CD4-positive, alpha-beta T cell treated with Interferon gamma for 1 hour (primary cell): ENCODE measurements at regions not wholly inside any gene's neighbourhood (a gene's known extent, or its start where the extent isn't known, plus 50 kb on each side); places are given as distances from the start of the nearest gene placed in this dataset.
"Not testable (repeated sequence)": the region's sequence is repeated elsewhere in the genome, so short reads cannot be mapped to it uniquely, and the experiment has no call there.

Source experiments
- DNase-seq: peaks from one replicate; pipeline ENCODE4 v3.0.0-alpha.2; 2020

DNA sequence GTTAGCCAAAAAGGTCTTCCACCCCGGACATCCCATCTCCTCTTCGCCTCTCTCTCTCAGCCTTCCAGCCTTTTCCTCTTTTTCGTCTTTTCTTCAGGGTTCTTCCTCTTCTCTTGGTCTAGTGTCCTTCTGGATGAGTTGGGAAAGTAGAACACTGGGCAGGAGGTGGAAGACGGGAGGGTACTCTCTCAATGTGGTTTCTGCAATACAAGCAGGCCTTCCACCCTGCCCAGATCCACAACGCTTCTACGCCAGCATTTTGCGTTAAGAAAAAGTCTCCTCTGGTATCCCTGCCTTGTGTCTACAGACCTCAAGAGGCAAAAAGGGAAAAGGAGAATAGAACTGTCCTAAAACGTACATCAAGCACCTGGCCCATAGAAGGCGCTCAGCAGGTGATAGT is 587.8 kb downstream of the BNC2 start:
- no peak for DNase-seq

DNA sequence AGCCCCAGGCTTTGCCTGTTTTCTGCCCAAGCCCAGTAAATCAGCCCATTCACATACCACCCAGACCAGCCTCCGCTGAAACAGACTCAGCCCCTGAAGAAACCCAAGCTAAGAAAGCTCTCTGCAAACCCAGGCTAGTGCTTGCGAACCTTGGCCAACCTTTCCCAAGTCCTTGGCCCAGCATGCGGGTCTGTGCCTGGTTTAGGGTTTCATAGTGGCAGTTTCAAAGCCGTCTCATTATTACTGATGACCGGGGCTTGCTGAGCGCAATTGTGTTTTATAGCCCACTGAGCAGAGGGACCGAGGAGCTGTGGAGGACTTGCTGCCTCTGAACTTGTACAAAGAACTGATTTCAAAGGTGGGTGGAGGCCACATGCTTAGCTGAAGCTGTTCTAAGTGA is 584.3 kb downstream of the BNC2 start:
- no peak for DNase-seq

DNA sequence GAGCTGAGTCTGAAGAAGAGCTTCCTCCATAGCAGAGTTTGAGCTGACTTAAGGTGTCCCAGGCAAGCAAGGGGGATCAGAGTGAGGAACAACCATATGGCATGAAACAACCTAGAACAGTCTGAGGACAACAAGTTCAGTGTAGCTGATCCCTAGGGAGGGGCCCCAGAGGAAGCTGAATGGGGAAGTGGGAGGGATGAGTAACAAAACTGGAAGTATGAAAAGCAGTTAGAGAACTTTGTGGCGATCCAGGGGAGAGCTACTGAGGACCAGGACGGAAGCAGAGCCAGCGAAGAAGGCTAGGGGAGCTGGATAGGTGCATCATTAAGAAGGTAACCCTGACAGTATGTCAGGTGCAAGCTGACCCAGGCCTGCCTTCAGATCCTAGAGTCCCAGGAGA is 580.8 kb downstream of the BNC2 start:
- peak; percentile 23 for DNase-seq

DNA sequence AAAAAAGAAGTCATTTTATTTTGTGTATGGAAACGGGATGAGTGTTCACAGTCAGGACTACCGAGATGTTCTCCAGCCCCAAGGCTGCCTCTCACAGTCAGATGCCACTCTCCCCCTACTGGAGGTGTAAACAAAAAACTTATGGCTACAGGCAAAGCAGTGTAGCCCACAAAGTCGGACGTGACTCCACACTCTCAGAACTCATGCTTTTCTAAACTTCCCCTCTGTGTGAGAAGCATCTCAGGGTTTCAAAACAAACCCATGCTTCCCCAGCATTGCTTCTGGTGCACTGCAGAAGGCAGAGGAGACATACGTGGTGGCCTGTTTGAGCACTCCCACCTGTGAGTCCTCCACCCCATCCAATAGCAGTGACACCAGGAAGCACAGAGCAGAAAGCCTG is 580.3 kb downstream of the BNC2 start:
- DNase-seq = no peak

DNA sequence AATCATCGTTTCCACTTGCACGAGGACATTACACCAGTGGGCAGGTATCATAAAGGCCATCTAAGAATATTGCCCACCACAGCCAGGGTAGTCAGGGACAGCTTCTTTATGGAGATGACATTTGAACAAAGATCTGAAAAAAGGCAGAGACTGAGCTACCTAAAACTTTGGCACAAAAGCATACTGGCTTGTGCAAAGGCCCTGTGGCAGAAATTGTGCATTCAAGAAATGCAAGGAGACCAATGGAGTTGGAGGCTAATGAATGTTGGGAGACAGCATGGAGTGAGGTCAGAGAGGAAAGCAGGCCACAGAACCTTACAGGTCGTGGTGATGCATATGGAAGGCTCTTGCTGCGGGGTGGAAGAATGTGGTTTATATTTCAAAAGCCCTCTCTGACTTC is 578.5 kb downstream of the BNC2 start:
- DNase-seq = no peak

DNA sequence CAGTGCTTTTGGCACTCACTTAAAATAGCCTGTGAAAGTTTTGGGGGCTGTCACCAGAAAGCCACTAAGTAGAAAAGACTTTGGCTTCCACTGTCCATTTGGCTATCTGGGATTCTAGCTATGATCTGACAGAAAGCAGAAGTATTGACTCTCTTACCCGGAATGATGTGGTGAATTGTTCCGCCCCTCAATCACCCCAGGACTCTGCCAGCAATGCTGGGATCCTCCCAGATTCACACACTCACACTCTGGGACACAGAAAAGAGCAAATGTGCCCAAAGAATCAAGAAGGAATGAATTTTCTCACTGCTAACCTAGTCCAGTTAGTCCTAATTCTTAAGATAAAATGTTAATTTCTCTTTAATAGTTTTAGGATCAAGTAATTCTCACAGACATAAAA is 576.9 kb downstream of the BNC2 start:
- DNase-seq = no peak

DNA sequence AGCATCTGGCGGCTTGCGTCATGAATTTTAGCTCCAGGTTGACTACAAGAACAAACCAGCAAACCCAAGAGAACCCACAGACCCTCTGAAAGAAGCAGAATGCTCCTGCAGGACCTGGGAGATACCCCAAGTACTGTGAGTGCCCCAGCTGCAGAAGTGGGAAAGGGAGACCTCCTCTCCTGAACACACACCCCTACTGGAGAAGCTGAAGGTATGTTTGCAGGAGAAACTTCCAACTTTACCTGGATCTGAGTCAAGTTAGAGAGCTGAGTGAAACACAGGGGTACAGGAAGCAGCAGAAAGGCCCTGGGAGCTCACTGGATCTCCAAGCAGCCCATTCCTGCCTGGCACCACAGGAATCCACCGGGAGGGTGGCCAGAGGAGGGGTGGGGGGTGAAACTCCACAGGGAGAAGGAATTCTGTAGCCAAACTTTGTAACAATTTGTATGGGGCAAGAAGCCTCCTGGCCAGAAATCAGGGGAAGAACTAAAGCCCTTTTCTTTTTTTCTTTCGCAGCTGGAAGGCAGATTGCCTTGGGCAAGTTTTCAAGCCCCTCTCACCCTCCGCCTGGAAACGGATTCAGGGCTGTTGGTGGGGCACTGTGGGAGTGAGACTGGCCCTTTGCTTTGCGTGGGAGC is 576.2 kb downstream of the BNC2 start:
- no peak for DNase-seq

DNA sequence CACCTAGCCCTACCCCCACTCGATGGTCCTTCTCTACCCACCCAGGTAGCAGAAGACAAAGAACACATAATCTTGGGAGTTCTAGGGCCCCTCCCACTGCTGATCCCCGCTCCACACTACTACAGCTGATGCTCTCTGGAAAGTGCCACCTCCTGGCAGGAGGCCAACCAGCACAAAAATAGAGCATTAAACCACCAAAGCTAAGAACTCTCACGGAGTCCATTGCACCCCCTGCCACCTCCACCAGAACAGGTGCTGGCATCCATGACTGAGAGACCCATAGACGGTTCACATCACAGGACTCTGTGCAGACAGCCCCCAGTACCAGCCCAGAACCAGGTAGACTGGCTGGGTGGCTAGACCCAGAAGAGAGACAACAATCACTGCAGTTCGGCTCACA is 575.5 kb downstream of the BNC2 start:
- not testable (repeated sequence) for DNase-seq

DNA sequence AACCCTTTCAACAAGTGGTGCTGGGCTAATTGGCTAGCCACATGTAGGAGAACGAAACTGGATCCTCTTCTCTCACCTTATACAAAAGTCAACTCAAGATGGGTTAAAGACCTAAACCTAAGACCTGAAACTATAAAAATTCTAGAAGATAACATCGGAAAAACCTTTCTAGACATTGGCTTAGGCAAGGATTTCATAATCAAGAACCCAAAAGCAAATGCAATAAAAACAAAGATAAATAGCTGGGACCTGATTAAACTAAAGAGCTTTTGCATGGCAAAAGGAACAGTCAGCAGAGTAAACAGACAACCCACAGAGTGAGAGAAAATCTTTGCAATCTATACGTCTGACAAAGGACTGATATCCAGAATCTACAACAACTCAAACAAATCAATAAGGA is 571.1 kb downstream of the BNC2 start:
- DNase-seq = not testable (repeated sequence)

DNA sequence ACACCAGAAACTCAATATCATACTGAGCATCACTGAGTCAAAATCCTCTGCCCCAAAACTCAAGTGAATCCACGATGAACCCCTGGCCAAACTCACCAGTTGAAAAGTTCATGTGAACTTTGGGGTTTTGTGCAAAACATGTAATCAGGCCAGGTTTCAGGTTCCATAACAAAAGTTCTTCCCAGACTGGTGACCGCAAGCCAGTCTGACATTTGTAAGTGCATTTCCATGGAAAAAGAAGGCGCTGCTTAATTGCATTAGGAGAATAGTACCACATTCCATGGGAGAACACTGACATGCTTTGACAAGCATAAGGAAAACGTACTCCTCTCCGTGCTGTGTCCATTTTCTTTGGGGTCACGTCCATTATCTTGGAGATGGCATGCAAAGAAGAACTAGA is 567.0 kb downstream of the BNC2 start:
- no peak for DNase-seq

DNA sequence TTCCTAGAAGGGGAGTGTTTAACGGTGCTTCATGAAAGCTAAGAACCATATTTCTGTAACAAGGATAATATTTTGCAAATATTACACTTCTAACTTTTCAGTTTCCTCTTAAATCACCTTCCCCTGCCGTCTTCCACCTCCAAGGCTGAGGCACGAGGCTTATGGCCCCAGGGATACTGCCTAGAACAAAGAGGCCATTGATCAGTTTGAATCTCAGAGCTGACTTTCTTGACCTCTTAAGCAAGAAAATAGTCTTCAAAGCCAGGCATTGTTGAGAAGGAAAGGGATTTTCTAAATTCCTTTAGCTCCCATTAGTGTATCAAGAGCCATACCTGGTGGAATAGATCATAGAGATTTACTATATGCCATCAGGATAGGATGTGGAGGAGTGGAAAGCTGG is 566.2 kb downstream of the BNC2 start:
- no peak for DNase-seq

DNA sequence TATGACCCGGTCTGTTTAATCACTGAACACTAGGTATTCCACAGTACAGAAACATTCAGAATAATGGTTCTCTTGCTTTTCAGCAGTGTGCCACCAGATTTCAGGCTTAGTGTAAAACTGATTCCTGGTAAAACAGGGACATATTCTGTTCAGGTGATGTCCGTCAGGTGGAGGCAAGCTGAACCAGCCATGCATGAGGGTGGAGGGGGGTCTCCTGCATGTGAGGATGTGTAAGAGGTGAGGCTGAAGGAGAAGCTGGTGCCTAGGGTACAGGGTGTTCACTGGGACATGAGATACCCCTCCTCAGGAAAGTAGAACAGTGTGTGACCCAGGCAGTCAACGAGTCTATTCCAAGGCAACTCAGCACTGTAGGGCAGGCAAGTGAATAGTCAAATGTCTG is 563.9 kb downstream of the BNC2 start:
- DNase-seq = no peak

DNA sequence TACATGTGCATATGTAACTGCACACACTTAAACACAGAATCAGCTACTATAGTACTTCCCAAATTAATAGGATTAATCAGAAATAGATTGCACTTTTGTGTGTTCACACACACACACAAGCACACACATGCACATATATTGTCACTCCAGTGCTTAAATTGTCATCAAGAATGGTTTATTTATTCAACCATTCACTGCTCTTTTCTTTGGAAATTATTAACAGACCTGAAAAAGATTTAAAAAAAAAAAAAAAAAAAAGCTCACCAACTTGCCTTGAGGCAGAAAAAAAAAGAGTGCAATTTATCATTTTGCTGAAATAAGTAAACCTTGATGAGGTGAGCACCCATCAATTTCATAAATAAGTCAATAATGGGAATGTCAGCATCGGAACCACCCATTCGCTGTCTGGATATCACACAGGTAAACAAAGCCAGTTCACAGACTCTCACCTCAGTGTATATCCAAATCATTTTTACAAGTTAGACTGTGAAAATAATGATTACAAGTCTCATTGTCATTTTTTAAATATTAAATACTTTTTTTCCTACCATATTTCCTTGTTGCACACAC is 562.8 kb downstream of the BNC2 start:
- DNase-seq = no peak

DNA sequence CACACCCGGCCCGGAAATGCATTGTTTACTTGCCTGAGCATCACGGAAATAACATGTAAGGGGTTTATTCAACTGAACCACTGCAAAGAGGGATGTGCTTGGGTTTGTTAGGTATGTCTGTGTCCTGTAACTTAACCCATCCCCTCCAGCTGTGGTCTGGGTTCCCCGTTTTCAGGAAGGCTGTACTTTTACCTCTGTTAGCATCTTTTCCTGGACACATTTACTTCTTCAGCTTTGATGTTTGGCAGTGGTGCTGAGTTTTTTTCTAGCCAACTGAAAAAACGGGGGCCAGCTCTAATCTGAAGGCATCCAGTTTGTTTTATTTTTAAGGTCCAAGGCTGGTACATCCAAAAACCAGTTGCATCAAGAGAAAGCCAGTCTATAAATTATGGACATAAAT is 561.8 kb downstream of the BNC2 start:
- DNase-seq = no peak

DNA sequence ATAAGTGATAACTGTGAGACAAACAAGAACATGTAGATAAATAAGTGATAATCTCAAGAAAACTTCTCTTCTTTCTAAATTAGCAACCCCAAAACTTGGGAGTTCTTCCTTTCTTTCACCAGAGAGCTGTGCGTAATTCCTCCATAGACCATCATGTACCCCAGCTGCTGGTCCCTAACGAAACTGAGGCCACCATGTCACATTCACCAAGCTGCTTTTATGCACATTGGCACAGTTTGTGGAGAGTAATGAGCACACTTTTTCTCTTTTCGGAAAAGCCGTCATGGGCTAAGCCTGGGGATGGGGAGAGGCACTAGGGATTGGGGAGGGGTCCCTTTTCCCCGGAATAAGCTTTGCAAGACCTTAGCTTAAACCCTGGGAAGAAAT is 561.4 kb downstream of the BNC2 start:
- DNase-seq = no peak

DNA sequence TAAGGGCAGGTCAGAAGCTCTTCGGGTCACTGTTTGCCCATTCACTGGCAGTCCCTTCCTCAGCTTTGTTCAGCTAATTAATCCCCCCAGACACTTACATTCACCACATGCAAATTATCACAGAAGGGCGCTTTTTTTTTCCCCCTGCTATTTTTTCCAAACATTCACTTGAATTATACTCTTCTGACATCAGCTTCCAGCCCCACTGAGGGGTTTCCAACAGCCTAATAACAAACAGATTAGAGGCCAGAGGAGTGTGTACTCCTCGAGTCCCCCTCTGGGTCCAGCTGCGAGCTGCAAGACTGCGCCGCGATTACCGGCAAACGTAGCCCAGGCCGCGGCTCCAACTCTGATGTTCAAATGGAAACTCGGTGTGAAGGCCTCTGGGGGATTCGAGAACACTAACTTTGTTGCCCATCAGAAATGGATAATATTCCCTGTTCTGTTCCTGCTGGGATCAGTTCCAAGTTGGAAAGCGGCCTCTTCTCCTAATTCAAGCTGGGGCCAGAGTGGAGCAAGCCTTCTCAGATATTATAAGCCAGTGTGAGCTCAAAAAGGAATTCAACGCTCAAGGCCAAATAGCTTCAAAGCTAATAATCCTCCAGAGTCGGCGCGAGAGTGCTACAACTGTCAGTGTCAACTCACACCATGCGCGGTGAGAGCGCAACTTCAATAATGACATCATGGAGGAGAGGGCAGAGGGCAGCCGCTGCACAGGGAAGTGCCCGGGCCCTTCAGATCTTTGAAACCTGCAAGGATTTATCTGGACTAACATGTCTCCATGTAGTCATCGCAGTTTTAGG is 560.8 kb downstream of the BNC2 start:
- DNase-seq = no peak

DNA sequence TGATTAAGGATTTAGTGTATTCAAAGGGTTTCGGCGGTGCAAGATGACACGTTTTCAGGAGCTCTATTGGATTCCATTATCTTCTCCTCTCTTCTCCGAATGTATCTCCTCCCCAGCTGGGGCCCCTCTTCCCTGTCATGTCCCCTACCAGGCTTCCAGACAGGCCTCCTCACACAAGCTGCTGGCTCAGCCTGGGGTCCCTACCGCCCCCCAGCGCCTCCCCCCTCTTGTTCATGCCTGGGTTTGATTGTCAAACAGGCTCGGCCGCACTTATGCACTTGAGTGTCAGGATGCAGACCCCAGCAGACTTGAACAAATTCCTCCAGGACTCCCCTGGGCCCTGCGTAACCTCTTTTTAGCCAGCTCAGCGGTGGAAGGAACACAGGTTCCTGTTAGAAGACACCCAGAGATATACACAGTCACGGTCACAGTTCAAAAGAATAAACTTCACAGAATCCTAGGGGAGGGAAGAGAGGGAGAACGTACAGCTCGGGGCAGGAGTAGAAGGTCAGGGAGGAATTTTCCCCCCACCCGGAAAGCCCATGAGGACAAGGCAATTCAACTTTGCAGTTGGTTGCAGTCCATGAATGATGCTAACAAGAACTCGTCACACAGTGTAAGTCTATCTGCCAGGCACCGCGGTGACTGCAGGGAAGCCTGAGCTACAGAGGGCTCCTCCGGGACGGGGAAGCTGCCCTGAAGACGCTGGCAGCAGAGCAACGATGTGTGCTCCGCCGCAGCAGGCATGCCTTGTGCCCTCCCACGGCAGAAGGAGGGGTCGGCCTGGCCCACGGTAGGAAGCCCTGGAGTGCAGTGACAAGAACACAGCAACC is 560.0 kb downstream of the BNC2 start:
- DNase-seq = no peak

DNA sequence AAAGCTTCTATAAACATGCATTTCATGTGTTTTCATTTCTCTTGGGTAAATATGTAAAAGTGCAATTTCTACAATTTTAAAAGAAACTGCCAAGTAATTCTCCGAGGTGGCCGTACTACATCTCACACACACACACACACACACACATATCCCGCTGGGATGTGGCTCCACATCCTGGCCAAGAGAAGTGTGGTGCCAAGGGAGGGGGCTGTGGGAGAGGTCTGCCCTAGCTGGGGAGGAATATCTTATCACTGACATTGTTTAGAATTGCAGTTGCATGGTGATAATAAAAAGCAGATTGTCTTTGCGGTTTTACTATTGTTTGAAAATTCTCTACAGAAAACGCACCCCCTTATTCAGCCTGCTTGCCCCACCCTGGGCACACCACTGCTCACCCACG is 558.4 kb downstream of the BNC2 start:
- DNase-seq = no peak

DNA sequence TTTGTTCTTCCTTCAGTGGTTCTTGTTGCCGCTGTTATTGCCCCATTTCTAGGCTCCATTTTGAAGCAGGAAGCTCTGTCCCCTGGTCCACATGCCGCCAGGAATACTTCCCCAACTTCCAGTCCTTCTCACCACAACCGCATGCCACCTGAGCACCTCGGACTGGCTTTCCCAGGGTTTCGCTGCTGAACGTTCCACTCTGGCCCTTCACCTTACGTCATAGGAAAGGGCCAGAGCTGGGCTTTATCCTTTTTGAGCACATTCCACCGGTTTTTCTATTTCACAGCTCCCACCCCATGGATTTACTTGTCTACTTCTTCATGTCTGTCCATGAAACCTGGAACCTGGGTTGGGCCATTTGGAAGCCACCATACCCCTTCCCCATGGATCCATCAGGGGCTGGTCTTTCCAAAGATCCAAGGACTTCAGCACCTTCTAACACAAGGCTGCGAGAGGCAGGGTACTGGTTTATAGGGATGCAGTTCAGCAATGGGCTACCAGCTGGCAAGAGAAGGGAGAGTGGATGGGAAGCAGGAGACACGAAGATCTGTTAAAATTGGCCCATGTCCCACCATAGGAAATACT is 557.4 kb downstream of the BNC2 start:
- DNase-seq = no peak

DNA sequence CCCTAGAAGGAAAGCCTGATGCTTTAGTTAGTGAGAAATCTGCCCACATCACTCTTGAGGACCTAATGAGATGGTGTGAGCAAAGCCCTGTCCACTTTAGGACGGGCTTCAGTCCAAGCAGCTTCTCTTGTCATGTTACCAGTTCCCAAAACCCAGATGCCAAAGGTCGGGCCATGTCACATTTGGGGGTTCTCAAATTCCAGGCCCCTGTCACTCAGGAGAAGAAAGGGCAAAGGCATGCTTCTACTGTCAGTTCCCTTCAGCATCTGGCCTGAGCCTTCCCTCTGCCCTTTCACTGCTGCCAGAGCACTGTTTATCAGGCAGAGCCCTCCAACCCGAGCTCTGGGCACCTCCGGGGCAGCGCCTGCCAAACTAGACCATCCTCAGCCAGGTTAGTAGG is 556.0 kb downstream of the BNC2 start:
- DNase-seq = no peak

DNA sequence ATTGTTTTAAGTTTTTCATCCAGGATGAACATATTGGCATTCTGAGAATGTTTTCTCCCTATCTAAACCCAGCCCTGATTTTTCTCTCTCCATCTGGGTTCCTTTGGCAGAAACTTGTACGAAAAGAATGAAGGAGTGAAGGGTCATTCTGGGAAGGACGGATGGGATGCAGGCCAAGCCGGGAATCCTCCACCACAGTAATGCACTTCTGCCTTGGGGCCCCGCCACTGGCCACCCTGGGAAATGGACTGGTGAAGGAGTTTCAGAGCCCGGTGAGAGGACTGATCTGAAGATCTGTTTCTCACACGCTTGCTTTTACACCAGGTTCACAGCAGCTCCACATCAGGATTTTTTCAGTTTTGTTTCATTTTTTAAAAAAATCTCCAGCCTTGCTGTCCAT is 554.8 kb downstream of the BNC2 start:
- DNase-seq = no peak

DNA sequence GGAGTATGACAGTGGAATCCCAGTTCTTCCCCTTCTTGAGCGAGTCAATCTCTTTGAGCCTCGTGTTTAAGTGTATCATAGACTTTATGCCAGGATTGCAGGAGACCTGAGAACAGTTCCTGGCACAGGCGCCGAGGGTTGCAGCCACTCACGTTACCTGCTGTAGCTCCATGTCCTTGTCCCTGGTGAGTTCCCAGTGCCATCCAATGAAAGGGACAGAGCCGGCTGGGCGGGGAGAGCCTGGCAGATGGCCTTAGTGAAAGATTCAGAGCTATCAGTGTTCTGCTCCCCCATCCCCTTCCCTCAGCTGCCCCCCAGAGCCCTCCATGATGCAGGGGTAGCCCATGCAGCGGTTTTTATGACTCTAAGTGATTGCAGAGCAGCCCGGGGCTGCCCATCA is 554.0 kb downstream of the BNC2 start:
- no peak for DNase-seq
